Peyer's patch (tissue), 4 donors: ENCODE measurements at regions not wholly inside any gene's neighbourhood (a gene's known extent, or its start where the extent isn't known, plus 50 kb on each side); places are given as distances from the start of the nearest gene placed in this dataset.

Experiments
- DNase-seq, 3 donors: peaks; one replicate each; pipeline ENCODE4 v3.0.0-alpha.2; 2017 to 2019
- H3K27ac ChIP-seq, 4 donors: fragments of 200-600 bp; sonication (generic); one replicate each; pipeline ENCODE4 v1.5.1; 2016 to 2019
- H3K27me3 ChIP-seq, 2 donors: fragments of 200-600 bp; sonication (generic); one replicate each; pipeline ENCODE4 v1.5.1; 2019
- H3K36me3 ChIP-seq, 3 donors: fragments of 200-600 bp; sonication (generic); one replicate each; pipeline ENCODE4 v1.5.1; 2016 to 2019
- H3K4me1 ChIP-seq, 4 donors: fragments of 200-600 bp; sonication (generic); one replicate each; pipeline ENCODE4 v1.5.1; 2016 to 2019
- H3K4me3 ChIP-seq, 4 donors: fragments of 200-600 bp; sonication (generic); 1 replicate in 3 of 4; 2 replicates in 1 of 4; pipeline ENCODE4 v1.5.1; 2016 to 2019; ENCODE audit warnings: mild to moderate bottlenecking in 1 of 4
- H3K9me3 ChIP-seq, 4 donors: fragments of 200-600 bp; sonication (generic); one replicate each; pipeline ENCODE4 v1.5.1; 2016 to 2019; ENCODE audit warnings: mild to moderate bottlenecking in 1 of 4
- CTCF ChIP-seq, 6 experiments: fragments of 450-650 bp in 4 of 6; fragments of 200-600 bp in 2 of 6; sonication (generic) in 1 of 6; IDR thresholded peaks; one replicate each; pipeline ENCODE4 v1.5.1; 2017 to 2019; ENCODE audit warnings: antibody characterized with exemption in 6 of 6, mild to moderate bottlenecking in 3 of 6, moderate library complexity in 1 of 6
- POLR2A ChIP-seq, 2 donors: fragments of 450-650 bp; IDR thresholded peaks; one replicate each; pipeline ENCODE4 v1.5.1; 2017; ENCODE audit warnings: antibody characterized with exemption in 2 of 2, mild to moderate bottlenecking in 2 of 2, moderate library complexity in 2 of 2

- no peaks in the 10 kb centered on the region for H3K9me3 ChIP-seq
- no peaks in the 10 kb centered on the region for H3K4me1 ChIP-seq
- H3K27ac ChIP-seq = no peak overlapping the region
- no peak for DNase-seq
- H3K36me3 ChIP-seq = no peaks in the 10 kb centered on the region
- no peak overlapping the region for H3K4me3 ChIP-seq
- TF ChIP-seq POLR2A (IDR thresholded peaks at IDR 0.05) (no peak), CTCF (IDR thresholded peaks at IDR 0.05) (no peak)
- no peaks in the 10 kb centered on the region for H3K27me3 ChIP-seq
Measured at GRCh38 chr18:27899893-27900292, 277.0 kb downstream of the CDH2 start.

- no peaks in the 10 kb centered on the region for H3K4me1 ChIP-seq
- DNase-seq = no peak
- no peak overlapping the region for H3K4me3 ChIP-seq
- H3K36me3 ChIP-seq = no peaks in the 10 kb centered on the region
- H3K9me3 ChIP-seq = no peaks in the 10 kb centered on the region
- H3K27ac ChIP-seq = no peak overlapping the region
- no peaks in the 10 kb centered on the region for H3K27me3 ChIP-seq
- TF ChIP-seq POLR2A (IDR thresholded peaks at IDR 0.05) (no peak), CTCF (IDR thresholded peaks at IDR 0.05) (no peak)
Measured at GRCh38 chr18:27894746-27895145, 282.2 kb downstream of the CDH2 start.

- Histone ChIP-seq H3K4me1 (no peaks in the 10 kb centered on the region), H3K9me3 (no peaks in the 10 kb centered on the region), H3K27me3 (no peaks in the 10 kb centered on the region), H3K27ac (no peak overlapping the region), H3K36me3 (no peaks in the 10 kb centered on the region), H3K4me3 (no peak overlapping the region)
- no peak for DNase-seq
- TF ChIP-seq POLR2A (IDR thresholded peaks at IDR 0.05) (no peak), CTCF (IDR thresholded peaks at IDR 0.05) (no peak)
Measured at GRCh38 chr18:27887711-27888495, 289.0 kb downstream of the CDH2 start.

GRCh38 chr18:27887287-27887686, 289.6 kb downstream of the CDH2 start:
- DNase-seq = no peak
- Histone ChIP-seq H3K27ac (no peak overlapping the region), H3K4me3 (no peak overlapping the region), H3K27me3 (no peaks in the 10 kb centered on the region), H3K4me1 (no peaks in the 10 kb centered on the region), H3K36me3 (no peaks in the 10 kb centered on the region), H3K9me3 (no peaks in the 10 kb centered on the region)
- TF ChIP-seq POLR2A (IDR thresholded peaks at IDR 0.05) (no peak), CTCF (IDR thresholded peaks at IDR 0.05) (no peak)

- no peak for DNase-seq
- H3K4me1 ChIP-seq = no peaks in the 10 kb centered on the region
- H3K9me3 ChIP-seq = no peaks in the 10 kb centered on the region
- H3K27ac ChIP-seq = no peak overlapping the region
- H3K4me3 ChIP-seq = no peak overlapping the region
- TF ChIP-seq POLR2A (IDR thresholded peaks at IDR 0.05) (no peak), CTCF (IDR thresholded peaks at IDR 0.05) (no peak)
- no peaks in the 10 kb centered on the region for H3K27me3 ChIP-seq
- H3K36me3 ChIP-seq = no peaks in the 10 kb centered on the region
Measured at GRCh38 chr18:27879540-27879939, 297.4 kb downstream of the CDH2 start.
